Osteocyte (in vitro differentiated cells): ENCODE measurements at regions not wholly inside any gene's neighbourhood (a gene's known extent, or its start where the extent isn't known, plus 50 kb on each side); places are given as distances from the start of the nearest gene placed in this dataset.
"Not testable (repeated sequence)": the region's sequence is repeated elsewhere in the genome, so short reads cannot be mapped to it uniquely, and the experiment has no call there.

Source experiments
- DNase-seq: peaks from one replicate; pipeline ENCODE4 v3.0.0; 2021; ENCODE audit warnings: mixed read lengths; ENCODE audit not compliant: unreplicated experiment; ENCODE audit errors: extremely low spot score
- H3K27ac Mint-ChIP-seq: one replicate; pipeline ENCODE4 v1.8.0; 2021; ENCODE audit warnings: mild to moderate bottlenecking, mixed read lengths; ENCODE audit not compliant: unreplicated experiment
- H3K27me3 Mint-ChIP-seq: one replicate; pipeline ENCODE4 v1.8.0; 2021; ENCODE audit warnings: mixed read lengths; ENCODE audit not compliant: unreplicated experiment
- H3K36me3 Mint-ChIP-seq: one replicate; pipeline ENCODE4 v1.8.0; 2021; ENCODE audit warnings: mixed read lengths; ENCODE audit not compliant: unreplicated experiment
- H3K4me1 Mint-ChIP-seq: one replicate; pipeline ENCODE4 v1.8.0; 2021; ENCODE audit warnings: mixed read lengths; ENCODE audit not compliant: unreplicated experiment
- H3K4me3 Mint-ChIP-seq: one replicate; pipeline ENCODE4 v1.8.0; 2021; ENCODE audit warnings: mild to moderate bottlenecking, moderate library complexity, mixed read lengths; ENCODE audit not compliant: unreplicated experiment
- H3K9me3 Mint-ChIP-seq: one replicate; pipeline ENCODE4 v1.8.0; 2021; ENCODE audit warnings: mixed read lengths; ENCODE audit not compliant: unreplicated experiment

GRCh38 chr5:34217386-34217785, 174.4 kb upstream of the C1QTNF3 start:
- not testable (repeated sequence) for H3K4me3 Mint-ChIP-seq, H3K27me3 Mint-ChIP-seq, H3K9me3 Mint-ChIP-seq, H3K36me3 Mint-ChIP-seq, H3K4me1 Mint-ChIP-seq, DNase-seq, H3K27ac Mint-ChIP-seq

- not testable (repeated sequence) for H3K4me3 Mint-ChIP-seq, H3K4me1 Mint-ChIP-seq, H3K36me3 Mint-ChIP-seq, DNase-seq, H3K9me3 Mint-ChIP-seq, H3K27ac Mint-ChIP-seq, H3K27me3 Mint-ChIP-seq
Observed at GRCh38 chr5:34221329-34222073, 178.5 kb upstream of the C1QTNF3 start.

- not testable (repeated sequence) for H3K36me3 Mint-ChIP-seq, H3K4me3 Mint-ChIP-seq, DNase-seq
Observed at GRCh38 chr5:34223158-34223557, 180.1 kb upstream of the C1QTNF3 start.

GRCh38 chr5:34230402-34230801, 187.4 kb upstream of the C1QTNF3 start:
- not testable (repeated sequence) for H3K36me3 Mint-ChIP-seq, H3K4me1 Mint-ChIP-seq, H3K27me3 Mint-ChIP-seq, H3K9me3 Mint-ChIP-seq, DNase-seq, H3K4me3 Mint-ChIP-seq, H3K27ac Mint-ChIP-seq

More at GRCh38 chr5:34223158-34223557, 180.1 kb upstream of the C1QTNF3 start:
- H3K4me1 Mint-ChIP-seq, H3K9me3 Mint-ChIP-seq, H3K27me3 Mint-ChIP-seq, H3K27ac Mint-ChIP-seq: not testable (repeated sequence)

GRCh38 chr5:34243802-34244201, 200.8 kb upstream of the C1QTNF3 start:
- H3K4me3 Mint-ChIP-seq: peak overlapping the region; percentile 74
- not testable (repeated sequence) for H3K36me3 Mint-ChIP-seq

GRCh38 chr5:34244281-34245031, 201.4 kb upstream of the C1QTNF3 start:
- not testable (repeated sequence) for H3K36me3 Mint-ChIP-seq, H3K27me3 Mint-ChIP-seq, H3K9me3 Mint-ChIP-seq
- Mint-ChIP-seq H3K4me1 (peaks cover 18% of the 10 kb centered on the region), H3K4me3 (peak overlapping the region; percentile 74), H3K27ac (peak overlapping the region; percentile 82)
- peak; percentile 90 for DNase-seq

More at GRCh38 chr5:34243802-34244201, 200.8 kb upstream of the C1QTNF3 start:
- H3K4me1 Mint-ChIP-seq: peaks cover 18% of the 10 kb centered on the region
- H3K27ac Mint-ChIP-seq: peak overlapping the region; percentile 82
- H3K27me3 Mint-ChIP-seq, H3K9me3 Mint-ChIP-seq, DNase-seq: not testable (repeated sequence)

- H3K9me3 Mint-ChIP-seq, H3K36me3 Mint-ChIP-seq, DNase-seq, H3K4me3 Mint-ChIP-seq, H3K27ac Mint-ChIP-seq, H3K27me3 Mint-ChIP-seq: not testable (repeated sequence)
- H3K4me1 Mint-ChIP-seq: peaks cover 18% of the 10 kb centered on the region
Observed at GRCh38 chr5:34245032-34245394, 202.0 kb upstream of the C1QTNF3 start.

- H3K27me3 Mint-ChIP-seq, H3K9me3 Mint-ChIP-seq, H3K36me3 Mint-ChIP-seq, DNase-seq: not testable (repeated sequence)
- peaks cover 18% of the 10 kb centered on the region for H3K4me1 Mint-ChIP-seq
- H3K4me3 Mint-ChIP-seq: peak overlapping the region; percentile 40
- peak overlapping the region; percentile 41 for H3K27ac Mint-ChIP-seq
Observed at GRCh38 chr5:34245813-34246212, 202.8 kb upstream of the C1QTNF3 start.

- H3K9me3 Mint-ChIP-seq, H3K4me3 Mint-ChIP-seq, H3K4me1 Mint-ChIP-seq, H3K27ac Mint-ChIP-seq, DNase-seq, H3K36me3 Mint-ChIP-seq, H3K27me3 Mint-ChIP-seq: not testable (repeated sequence)
Observed at GRCh38 chr5:34258598-34258997, 215.6 kb upstream of the C1QTNF3 start.

- H3K4me1 Mint-ChIP-seq, H3K27ac Mint-ChIP-seq, H3K36me3 Mint-ChIP-seq, H3K27me3 Mint-ChIP-seq, H3K9me3 Mint-ChIP-seq, H3K4me3 Mint-ChIP-seq, DNase-seq: not testable (repeated sequence)
Observed at GRCh38 chr5:34261020-34261419, 218.0 kb upstream of the C1QTNF3 start.

- not testable (repeated sequence) for H3K4me3 Mint-ChIP-seq, H3K9me3 Mint-ChIP-seq, H3K27ac Mint-ChIP-seq, H3K36me3 Mint-ChIP-seq, H3K27me3 Mint-ChIP-seq, DNase-seq, H3K4me1 Mint-ChIP-seq
Observed at GRCh38 chr5:34266151-34266550, 223.1 kb upstream of the C1QTNF3 start.

- DNase-seq, H3K27me3 Mint-ChIP-seq, H3K27ac Mint-ChIP-seq, H3K9me3 Mint-ChIP-seq, H3K36me3 Mint-ChIP-seq, H3K4me1 Mint-ChIP-seq, H3K4me3 Mint-ChIP-seq: not testable (repeated sequence)
Observed at GRCh38 chr5:34296759-34297158, 253.7 kb upstream of the C1QTNF3 start.
